Cardiac muscle cell (in vitro differentiated cells and primary cell): ENCODE measurements at regions not wholly inside any gene's neighbourhood (a gene's known extent, or its start where the extent isn't known, plus 50 kb on each side); places are given as distances from the start of the nearest gene placed in this dataset.

Source experiments
- DNase-seq, 2 donors: peaks; one replicate each; pipeline versions ENCODE4 v3.0.0 to v3.0.0-alpha.2; 2010 to 2017; ENCODE audit warnings: low read depth in 1 of 2, low spot score in 1 of 2
- H3K27ac ChIP-seq: fragments of 200-600 bp; sonication (generic); 2 replicates; pipeline ENCODE4 v1.5.1; 2016
- H3K27me3 ChIP-seq: fragments of 200-600 bp; sonication (generic); 2 replicates; pipeline ENCODE4 v1.6.0; 2016; ENCODE audit warnings: control low read depth
- H3K36me3 ChIP-seq: fragments of 200-600 bp; sonication (generic); 2 replicates; pipeline ENCODE4 v1.5.1; 2016; ENCODE audit warnings: control low read depth
- H3K4me1 ChIP-seq: fragments of 200-600 bp; sonication (generic); 2 replicates; pipeline ENCODE4 v1.8.1; 2017; ENCODE audit warnings: low read depth, mild to moderate bottlenecking, mixed run types
- H3K4me3 ChIP-seq: fragments of 200-600 bp; sonication (generic); 2 replicates; pipeline ENCODE4 v1.5.1; 2016; ENCODE audit warnings: mild to moderate bottlenecking
- H3K9me3 ChIP-seq: fragments of 200-600 bp; sonication (generic); 2 replicates; pipeline ENCODE4 v1.5.1; 2017; ENCODE audit warnings: low read depth, mild to moderate bottlenecking, control low read depth
- CTCF ChIP-seq: IDR thresholded peaks from 2 replicates; pipeline ENCODE4 v1.5.1; 2012; ENCODE audit warnings: low read depth, mild to moderate bottlenecking, low read length

GRCh38 chr11:91959411-91959810 lies 265.2 kb upstream of the FAT3 start:
- H3K9me3 ChIP-seq, result no peaks in the 10 kb centered on the region
- H3K27ac ChIP-seq, result no peak overlapping the region
- H3K27me3 ChIP-seq, result no peaks in the 10 kb centered on the region
- DNase-seq, result no peak
- H3K4me1 ChIP-seq, result no peaks in the 10 kb centered on the region
- TF ChIP-seq CTCF, result no peak
- H3K36me3 ChIP-seq, result no peaks in the 10 kb centered on the region
- no peak overlapping the region for H3K4me3 ChIP-seq

DNA sequence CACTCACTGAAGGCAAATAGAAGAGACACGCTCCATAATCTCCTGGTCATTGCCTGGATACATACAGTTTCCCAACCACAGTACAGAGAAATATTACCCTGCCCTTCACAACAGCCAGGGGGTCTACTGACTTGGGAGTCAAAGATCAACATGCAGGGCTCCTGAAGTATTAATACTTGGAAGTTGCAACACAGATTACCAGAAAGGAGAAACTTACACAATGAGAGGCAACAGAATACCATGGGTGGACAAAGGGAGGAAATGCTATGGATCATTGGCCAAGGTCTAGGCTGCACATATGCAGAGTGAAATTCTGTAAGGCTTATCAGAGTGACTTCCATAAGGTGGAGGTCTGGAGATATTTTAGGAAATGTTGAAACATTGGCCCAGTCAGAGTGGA lies 267.9 kb upstream of the FAT3 start:
- H3K27ac ChIP-seq, result no peak overlapping the region
- TF ChIP-seq CTCF, result no peak
- no peaks in the 10 kb centered on the region for H3K27me3 ChIP-seq
- H3K9me3 ChIP-seq, result no peaks in the 10 kb centered on the region
- H3K4me1 ChIP-seq, result no peaks in the 10 kb centered on the region
- H3K4me3 ChIP-seq, result no peak overlapping the region
- no peaks in the 10 kb centered on the region for H3K36me3 ChIP-seq
- DNase-seq, result no peak

GRCh38 chr11:91955206-91955605 lies 269.4 kb upstream of the FAT3 start:
- H3K36me3 ChIP-seq, result no peaks in the 10 kb centered on the region
- TF ChIP-seq CTCF, result no peak
- H3K27ac ChIP-seq, result no peak overlapping the region
- DNase-seq, result no peak
- H3K4me3 ChIP-seq, result no peak overlapping the region
- H3K27me3 ChIP-seq, result no peaks in the 10 kb centered on the region
- no peaks in the 10 kb centered on the region for H3K4me1 ChIP-seq
- no peaks in the 10 kb centered on the region for H3K9me3 ChIP-seq

DNA sequence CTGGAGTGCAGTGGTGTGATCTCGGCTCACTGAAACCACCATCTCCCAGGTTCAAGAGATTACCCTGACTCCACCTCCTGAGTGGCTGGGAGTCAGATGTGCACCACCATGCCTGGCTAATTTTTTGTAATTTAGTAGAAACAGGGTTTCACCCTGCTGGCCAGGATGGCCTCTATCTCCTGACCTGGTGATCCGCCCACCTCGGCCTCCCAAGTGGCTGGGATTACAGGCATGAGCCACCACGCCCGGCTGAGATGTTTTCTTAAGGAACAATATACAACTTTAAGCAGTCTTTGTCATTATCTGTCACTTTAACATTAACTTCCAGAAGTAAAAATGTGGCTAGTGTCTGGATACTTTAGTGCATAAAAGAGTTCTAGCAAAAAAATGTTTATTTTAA lies 272.6 kb upstream of the FAT3 start:
- Histone ChIP-seq H3K27me3 (no peaks in the 10 kb centered on the region), H3K36me3 (no peaks in the 10 kb centered on the region), H3K4me1 (no peaks in the 10 kb centered on the region), H3K27ac (no peak overlapping the region), H3K4me3 (no peak overlapping the region), H3K9me3 (no peaks in the 10 kb centered on the region)
- no peak for TF ChIP-seq CTCF
- DNase-seq, result no peak

- no peaks in the 10 kb centered on the region for H3K9me3 ChIP-seq
- H3K4me3 ChIP-seq, result no peak overlapping the region
- no peak for TF ChIP-seq CTCF
- H3K27ac ChIP-seq, result no peak overlapping the region
- no peak for DNase-seq
- no peaks in the 10 kb centered on the region for H3K36me3 ChIP-seq
- no peaks in the 10 kb centered on the region for H3K4me1 ChIP-seq
- H3K27me3 ChIP-seq, result no peaks in the 10 kb centered on the region
Measured at GRCh38 chr11:91947215-91947820, 277.3 kb upstream of the FAT3 start.
